Calu3 (cell line): ENCODE measurements at regions not wholly inside any gene's neighbourhood (a gene's known extent, or its start where the extent isn't known, plus 50 kb on each side); places are given as distances from the start of the nearest gene placed in this dataset.
A peak's percentile ranks its signal among the peaks of the same experiment; 100 is the strongest.
"Not testable (repeated sequence)": the region's sequence is repeated elsewhere in the genome, so short reads cannot be mapped to it uniquely, and the experiment has no call there.

Source experiments
- BruUV-seq: library from RNA; stranded (reverse); fragments of 400-500 nt; replicated peaks from 2 replicates; lab custom pipeline; 2021; lab: Mats Ljungman, UMichigan
- CTCF ChIA-PET: fragments of 300-600 bp; sonication (Branson Sonifier 250); formaldehyde crosslinking; loops from one replicate; lab custom pipeline; 2022; ENCODE audit warnings: antibody characterized with exemption; lab: Charles Lee
- DNase-seq: peaks from one replicate; pipeline ENCODE4 v3.0.0; 2022
- H3K27ac Mint-ChIP-seq: one replicate; pipeline ENCODE4 v1.8.0; 2022; ENCODE audit warnings: mixed read lengths; ENCODE audit not compliant: unreplicated experiment
- H3K27me3 Mint-ChIP-seq: one replicate; pipeline ENCODE4 v1.8.0; 2022; ENCODE audit warnings: mixed read lengths; ENCODE audit not compliant: unreplicated experiment
- H3K36me3 Mint-ChIP-seq: one replicate; pipeline ENCODE4 v1.8.0; 2022; ENCODE audit warnings: mild to moderate bottlenecking, moderate library complexity, mixed read lengths; ENCODE audit not compliant: insufficient read depth, unreplicated experiment
- H3K4me1 Mint-ChIP-seq: one replicate; pipeline ENCODE4 v1.8.0; 2022; ENCODE audit warnings: mild to moderate bottlenecking, low read depth, mixed read lengths; ENCODE audit not compliant: unreplicated experiment
- H3K4me3 Mint-ChIP-seq: one replicate; pipeline ENCODE4 v1.8.0; 2022; ENCODE audit warnings: mild to moderate bottlenecking, low read depth, moderate library complexity, mixed read lengths; ENCODE audit not compliant: unreplicated experiment
- H3K9me3 Mint-ChIP-seq: one replicate; pipeline ENCODE4 v1.8.0; 2022; ENCODE audit warnings: low read depth, mixed read lengths; ENCODE audit not compliant: unreplicated experiment
- intact Hi-C: fragments of 100-400 bp; cut with micrococcal nuclease; formaldehyde crosslinking; loops from one replicate; pipeline ENCODE4 v1.10.0; 2022; ENCODE audit not compliant: unreplicated experiment
- TF ChIP-seq, protein P1 (sequence below): fragments of 200-600 bp; IDR thresholded peaks from one replicate; pipeline ENCODE4 v1.8.0; 2022; ENCODE audit warnings: antibody characterized with exemption; ENCODE audit not compliant: unreplicated experiment

GRCh38 chrX:139170526-139171173 is 359.9 kb upstream of the F9 start:
- Mint-ChIP-seq H3K9me3 (peaks cover 5% of the 10 kb centered on the region), H3K27me3 (no peaks in the 10 kb centered on the region), H3K4me1 (no peaks in the 10 kb centered on the region), H3K27ac (no peak overlapping the region), H3K36me3 (no peaks in the 10 kb centered on the region), H3K4me3 (no peak overlapping the region)
- DNase-seq, result no peak
- intact Hi-C loops, result no loop called here
- BruUV-seq, result no TSS peak
- TF ChIP-seq, protein P1, sequence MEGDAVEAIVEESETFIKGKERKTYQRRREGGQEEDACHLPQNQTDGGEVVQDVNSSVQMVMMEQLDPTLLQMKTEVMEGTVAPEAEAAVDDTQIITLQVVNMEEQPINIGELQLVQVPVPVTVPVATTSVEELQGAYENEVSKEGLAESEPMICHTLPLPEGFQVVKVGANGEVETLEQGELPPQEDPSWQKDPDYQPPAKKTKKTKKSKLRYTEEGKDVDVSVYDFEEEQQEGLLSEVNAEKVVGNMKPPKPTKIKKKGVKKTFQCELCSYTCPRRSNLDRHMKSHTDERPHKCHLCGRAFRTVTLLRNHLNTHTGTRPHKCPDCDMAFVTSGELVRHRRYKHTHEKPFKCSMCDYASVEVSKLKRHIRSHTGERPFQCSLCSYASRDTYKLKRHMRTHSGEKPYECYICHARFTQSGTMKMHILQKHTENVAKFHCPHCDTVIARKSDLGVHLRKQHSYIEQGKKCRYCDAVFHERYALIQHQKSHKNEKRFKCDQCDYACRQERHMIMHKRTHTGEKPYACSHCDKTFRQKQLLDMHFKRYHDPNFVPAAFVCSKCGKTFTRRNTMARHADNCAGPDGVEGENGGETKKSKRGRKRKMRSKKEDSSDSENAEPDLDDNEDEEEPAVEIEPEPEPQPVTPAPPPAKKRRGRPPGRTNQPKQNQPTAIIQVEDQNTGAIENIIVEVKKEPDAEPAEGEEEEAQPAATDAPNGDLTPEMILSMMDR, result no peak
- CTCF ChIA-PET, result no interaction called here

GRCh38 chrX:139167282-139167681 is 363.3 kb upstream of the F9 start:
- Mint-ChIP-seq H3K4me3 (no peak overlapping the region), H3K27me3 (no peaks in the 10 kb centered on the region), H3K36me3 (no peaks in the 10 kb centered on the region), H3K27ac (no peak overlapping the region), H3K4me1 (no peaks in the 10 kb centered on the region), H3K9me3 (peaks cover 4% of the 10 kb centered on the region)
- TF ChIP-seq, protein P1, result no peak
- no peak for DNase-seq
- no TSS peak for BruUV-seq
- intact Hi-C loops, result no loop called here
- CTCF ChIA-PET, result interaction anchor here (0.6 kb wide), 1 partner anchor 10 kb away, joined by 5 read pairs; no protein-coding TSS in a partner anchor

- peak; percentile 0 for DNase-seq
Observed at GRCh38 chrX:139158256-139158655, 372.3 kb upstream of the F9 start.

DNA sequence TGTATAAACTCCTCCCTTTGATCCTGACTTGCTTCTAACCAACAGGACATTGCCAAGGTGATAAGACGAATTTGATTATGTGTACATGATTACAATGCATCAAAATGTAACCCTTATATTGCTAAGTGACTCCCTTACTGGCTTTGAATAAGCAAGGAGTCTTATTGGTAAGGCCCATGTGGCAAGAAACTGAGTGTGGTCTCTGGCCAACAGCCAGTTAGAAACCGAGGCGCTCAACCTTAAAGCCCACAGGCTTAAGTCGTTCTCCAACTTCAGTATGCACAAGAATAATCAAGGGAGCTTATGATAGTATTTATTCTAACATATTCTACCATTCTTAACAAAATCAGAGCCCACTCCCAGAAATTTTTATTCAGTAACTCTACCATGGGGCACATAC is 374.2 kb upstream of the F9 start:
- TF ChIP-seq, protein P1, result no peak
- Mint-ChIP-seq H3K4me3 (no peak overlapping the region), H3K27ac (no peak overlapping the region), H3K36me3 (no peaks in the 10 kb centered on the region), H3K27me3 (no peaks in the 10 kb centered on the region), H3K9me3 (peaks cover 17% of the 10 kb centered on the region), H3K4me1 (no peaks in the 10 kb centered on the region)
- BruUV-seq, result no TSS peak
- intact Hi-C loops, result no loop called here
- DNase-seq, result no peak
- CTCF ChIA-PET, result no interaction called here

More at GRCh38 chrX:139158256-139158655, 372.3 kb upstream of the F9 start:
- no peaks in the 10 kb centered on the region for H3K4me1 Mint-ChIP-seq
- intact Hi-C loops, result no loop called here
- CTCF ChIA-PET, result no interaction called here
- no peak overlapping the region for H3K4me3 Mint-ChIP-seq
- BruUV-seq, result no TSS peak
- TF ChIP-seq, protein P1, result no peak
- H3K36me3 Mint-ChIP-seq, result no peaks in the 10 kb centered on the region
- H3K27me3 Mint-ChIP-seq, result no peaks in the 10 kb centered on the region
- no peak overlapping the region for H3K27ac Mint-ChIP-seq
- H3K9me3 Mint-ChIP-seq, result peaks cover 13% of the 10 kb centered on the region

DNA sequence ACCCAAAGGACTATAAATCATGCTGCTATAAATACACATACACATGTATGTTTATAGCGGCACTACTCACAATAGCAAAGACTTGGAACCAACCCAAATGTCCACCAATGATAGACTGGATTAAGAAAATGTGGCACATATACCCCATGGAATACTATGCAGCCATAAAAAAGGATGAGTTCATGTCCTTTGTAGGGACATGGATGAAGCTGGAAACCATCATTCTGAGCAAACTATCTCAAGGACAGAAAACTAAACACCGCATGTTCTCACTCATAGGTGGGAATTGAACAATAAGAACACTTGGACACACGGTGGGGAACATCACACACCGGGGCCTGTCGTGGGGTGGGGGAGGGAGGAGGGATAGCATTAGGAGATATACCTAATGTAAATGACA is 383.9 kb upstream of the F9 start:
- DNase-seq, H3K36me3 Mint-ChIP-seq, CTCF ChIA-PET, H3K27ac Mint-ChIP-seq, BruUV-seq, intact Hi-C loops, H3K9me3 Mint-ChIP-seq, H3K4me3 Mint-ChIP-seq, H3K27me3 Mint-ChIP-seq, H3K4me1 Mint-ChIP-seq: not testable (repeated sequence)
